HCT116 (cell line): ENCODE measurements at regions not wholly inside any gene's neighbourhood (a gene's known extent, or its start where the extent isn't known, plus 50 kb on each side); places are given as distances from the start of the nearest gene placed in this dataset.

Experiments used
- ATAC-seq: fragments of 200-7000 bp; cut with Tn5 transposase; 2 replicates; pipeline ENCODE4 v1.9.1; 2020; ENCODE audit warnings: mild to moderate bottlenecking, moderate library complexity
- BruUV-seq: library from RNA; stranded (reverse); fragments of 400-500 nt; replicated peaks from 2 replicates; lab custom pipeline; 2021; lab: Mats Ljungman, UMichigan
- CTCF ChIA-PET: fragments of 300-600 bp; sonication (Branson Sonifier 250); formaldehyde crosslinking; loops from one replicate; lab custom pipeline; 2021; ENCODE audit warnings: antibody characterized with exemption; lab: Charles Lee
- POLR2A ChIA-PET: fragments of 300-600, 350-600 bp; sonication (Branson Sonifier 250); formaldehyde crosslinking; loops from one replicate; lab custom pipeline; 2021; ENCODE audit warnings: antibody characterized with exemption; lab: Charles Lee
- RAD21 ChIA-PET, 2 experiments: fragments of 300-600 bp; sonication (Branson Sonifier 250); formaldehyde crosslinking; loops; one replicate each; lab custom pipeline; 2023; ENCODE audit warnings: low total read pairs in 2 of 2; ENCODE audit not compliant: uncharacterized antibody in 2 of 2, unreplicated experiment in 2 of 2, low non-redundant PET in 1 of 2; lab: Charles Lee
- DNase-seq: peaks from one replicate; pipeline ENCODE4 v3.0.0-alpha.2; 2010; ENCODE audit warnings: low read depth, low spot score
- H2AFZ ChIP-seq: fragments of 200-600 bp; shearing (Covaris generic), sonication (generic); 2 replicates; pipeline ENCODE4 v1.6.1; 2017; ENCODE audit warnings: low read depth, mixed run types, mixed read lengths, antibody characterized with exemption, low read length; ENCODE audit not compliant: poor library complexity, severe bottlenecking
- H3K27ac ChIP-seq: 2 replicates; pipeline ENCODE4 v1.5.1; 2012; ENCODE audit warnings: low read depth, low read length
- H3K27me3 ChIP-seq: fragments of 200-600 bp; sonication (generic); 2 replicates; pipeline ENCODE4 v1.6.1; 2016; ENCODE audit warnings: mixed run types, low read length, mixed read lengths; ENCODE audit not compliant: insufficient read depth
- H3K36me3 ChIP-seq, 2 experiments: fragments of 200-500 bp in 1 of 2; fragments of 200-600 bp in 1 of 2; sonication (Bioruptor generic) in 1 of 2; sonication (generic) in 1 of 2; 2 replicates each; pipeline versions ENCODE4 v1.5.1 to v1.6.1; 2014 to 2016; ENCODE audit warnings: low read length in 2 of 2, inconsistent platforms in 1 of 2, mixed read lengths in 1 of 2, mixed run types in 1 of 2; ENCODE audit not compliant: insufficient read depth in 2 of 2, control insufficient read depth in 1 of 2
- H3K4me1 ChIP-seq, 2 experiments: fragments of 200-600 bp in 1 of 2; sonication (generic) in 1 of 2; 2 replicates each; pipeline versions ENCODE4 v1.5.1 to v1.6.1; 2012 to 2017; ENCODE audit warnings: low read length in 2 of 2, inconsistent platforms in 1 of 2, mild to moderate bottlenecking in 1 of 2, mixed read lengths in 1 of 2, mixed run types in 1 of 2, moderate library complexity in 1 of 2; ENCODE audit not compliant: insufficient read depth in 2 of 2, control insufficient read depth in 1 of 2
- H3K4me2 ChIP-seq: fragments of 200-600 bp; sonication (generic); 2 replicates; pipeline ENCODE4 v1.6.1; 2017; ENCODE audit warnings: mixed run types, low read length, mixed read lengths
- H3K4me3 ChIP-seq, 2 experiments: fragments of 200-600 bp in 1 of 2; sonication (generic) in 1 of 2; replicated peaks in 1 of 2; 2 replicates each; pipeline ENCODE4 v1.5.1; 2011 to 2016; ENCODE audit warnings: low read length in 2 of 2, control low read depth in 1 of 2, low read depth in 1 of 2, mild to moderate bottlenecking in 1 of 2, mixed read lengths in 1 of 2, mixed run types in 1 of 2
- H3K79me2 ChIP-seq: fragments of 200-600 bp; sonication (generic); 2 replicates; pipeline ENCODE4 v1.6.1; 2017; ENCODE audit warnings: mild to moderate bottlenecking, mixed run types, low read length, moderate library complexity, mixed read lengths; ENCODE audit not compliant: insufficient read depth
- H3K9ac ChIP-seq: fragments of 200-600 bp; sonication (generic); 2 replicates; pipeline ENCODE4 v1.6.1; 2016; ENCODE audit warnings: low read length, mixed read lengths
- H3K9me2 ChIP-seq: fragments of 200-600 bp; sonication (generic), shearing (Covaris generic); 2 replicates; pipeline ENCODE4 v1.6.1; 2017; ENCODE audit warnings: mixed run types, mild to moderate bottlenecking, moderate library complexity; ENCODE audit not compliant: insufficient read depth
- H3K9me3 ChIP-seq, 2 experiments: fragments of 200-500 bp in 1 of 2; fragments of 200-600 bp in 1 of 2; sonication (Bioruptor generic) in 1 of 2; sonication (generic) in 1 of 2; 2 replicates each; pipeline ENCODE4 v1.6.1; 2014 to 2017; ENCODE audit warnings: low read length in 2 of 2, mixed read lengths in 2 of 2, inconsistent platforms in 1 of 2, low read depth in 1 of 2, mild to moderate bottlenecking in 1 of 2, mixed run types in 1 of 2, moderate library complexity in 1 of 2; ENCODE audit not compliant: control insufficient read depth in 1 of 2, insufficient read depth in 1 of 2
- H4K20me1 ChIP-seq: fragments of 200-600 bp; sonication (generic), shearing (Covaris generic); 2 replicates; pipeline ENCODE4 v1.6.1; 2017; ENCODE audit warnings: mixed run types, mild to moderate bottlenecking, moderate library complexity; ENCODE audit not compliant: insufficient read depth
- CBX3 ChIP-seq: IDR thresholded peaks from 2 replicates; pipeline ENCODE4 v1.6.1; 2012; ENCODE audit warnings: low read depth
- CEBPB ChIP-seq: IDR thresholded peaks from 2 replicates; pipeline ENCODE4 v1.6.1; 2012; ENCODE audit warnings: low read depth
- EGR1 ChIP-seq: IDR thresholded peaks from 2 replicates; pipeline ENCODE4 v1.6.1; 2012; ENCODE audit warnings: low read depth
- ELF1 ChIP-seq: IDR thresholded peaks from 2 replicates; pipeline ENCODE4 v1.6.1; 2012; ENCODE audit warnings: low read depth, borderline replicate concordance
- EZH2phosphoT487 ChIP-seq: fragments of 200-600 bp; IDR thresholded peaks from 2 replicates; pipeline ENCODE4 v1.6.1; 2018; ENCODE audit warnings: antibody characterized with exemption, borderline replicate concordance
- JUND ChIP-seq: IDR thresholded peaks from 2 replicates; pipeline ENCODE4 v1.6.1; 2012
- MAX ChIP-seq: IDR thresholded peaks from 2 replicates; pipeline ENCODE4 v1.6.1; 2012
- POLR2A ChIP-seq: IDR thresholded peaks from 2 replicates; pipeline ENCODE4 v1.7.0; 2011; ENCODE audit warnings: borderline replicate concordance; ENCODE audit not compliant: insufficient read depth, insufficient read length; ENCODE audit errors: extremely low read depth
- POLR2AphosphoS5 ChIP-seq: IDR thresholded peaks from 2 replicates; pipeline ENCODE4 v1.6.1; 2011; ENCODE audit warnings: mild to moderate bottlenecking, low read depth, low read length, moderate library complexity
- SIN3A ChIP-seq: IDR thresholded peaks from 2 replicates; pipeline ENCODE4 v1.6.1; 2012; ENCODE audit warnings: low read depth
- SP1 ChIP-seq: IDR thresholded peaks from 2 replicates; pipeline ENCODE4 v1.6.1; 2012; ENCODE audit warnings: low read depth
- TCF7L2 ChIP-seq: IDR thresholded peaks from 2 replicates; pipeline ENCODE4 v1.7.0; 2011; ENCODE audit warnings: borderline replicate concordance, inconsistent platforms; ENCODE audit not compliant: insufficient read depth, insufficient read length; ENCODE audit errors: extremely low read depth
- YY1 ChIP-seq: IDR thresholded peaks from 2 replicates; pipeline ENCODE4 v1.6.1; 2011; ENCODE audit warnings: low read length, low read depth, moderate library complexity, mild to moderate bottlenecking; ENCODE audit not compliant: insufficient replicate concordance; ENCODE audit errors: extremely low read depth
- ZBTB33 ChIP-seq: IDR thresholded peaks from 2 replicates; pipeline ENCODE4 v1.6.1; 2011; ENCODE audit warnings: mild to moderate bottlenecking, low read length, moderate library complexity; ENCODE audit not compliant: insufficient replicate concordance; ENCODE audit errors: extremely low read depth
- ZFX ChIP-seq: fragments of 450-650 bp; IDR thresholded peaks from 2 replicates; pipeline ENCODE4 v1.6.1; 2017
- intact Hi-C: fragments of 100-400 bp; cut with micrococcal nuclease; formaldehyde crosslinking; loops from 2 replicates; pipeline ENCODE4 v1.10.0; 2022
- TF ChIP-seq, protein P1 (sequence below): IDR thresholded peaks from 2 replicates; pipeline ENCODE4 v1.6.1; 2012; ENCODE audit warnings: low read depth
- TF ChIP-seq, protein P2 (sequence below): IDR thresholded peaks from 2 replicates; pipeline ENCODE4 v1.6.1; 2012

- TF ChIP-seq, protein P1, sequence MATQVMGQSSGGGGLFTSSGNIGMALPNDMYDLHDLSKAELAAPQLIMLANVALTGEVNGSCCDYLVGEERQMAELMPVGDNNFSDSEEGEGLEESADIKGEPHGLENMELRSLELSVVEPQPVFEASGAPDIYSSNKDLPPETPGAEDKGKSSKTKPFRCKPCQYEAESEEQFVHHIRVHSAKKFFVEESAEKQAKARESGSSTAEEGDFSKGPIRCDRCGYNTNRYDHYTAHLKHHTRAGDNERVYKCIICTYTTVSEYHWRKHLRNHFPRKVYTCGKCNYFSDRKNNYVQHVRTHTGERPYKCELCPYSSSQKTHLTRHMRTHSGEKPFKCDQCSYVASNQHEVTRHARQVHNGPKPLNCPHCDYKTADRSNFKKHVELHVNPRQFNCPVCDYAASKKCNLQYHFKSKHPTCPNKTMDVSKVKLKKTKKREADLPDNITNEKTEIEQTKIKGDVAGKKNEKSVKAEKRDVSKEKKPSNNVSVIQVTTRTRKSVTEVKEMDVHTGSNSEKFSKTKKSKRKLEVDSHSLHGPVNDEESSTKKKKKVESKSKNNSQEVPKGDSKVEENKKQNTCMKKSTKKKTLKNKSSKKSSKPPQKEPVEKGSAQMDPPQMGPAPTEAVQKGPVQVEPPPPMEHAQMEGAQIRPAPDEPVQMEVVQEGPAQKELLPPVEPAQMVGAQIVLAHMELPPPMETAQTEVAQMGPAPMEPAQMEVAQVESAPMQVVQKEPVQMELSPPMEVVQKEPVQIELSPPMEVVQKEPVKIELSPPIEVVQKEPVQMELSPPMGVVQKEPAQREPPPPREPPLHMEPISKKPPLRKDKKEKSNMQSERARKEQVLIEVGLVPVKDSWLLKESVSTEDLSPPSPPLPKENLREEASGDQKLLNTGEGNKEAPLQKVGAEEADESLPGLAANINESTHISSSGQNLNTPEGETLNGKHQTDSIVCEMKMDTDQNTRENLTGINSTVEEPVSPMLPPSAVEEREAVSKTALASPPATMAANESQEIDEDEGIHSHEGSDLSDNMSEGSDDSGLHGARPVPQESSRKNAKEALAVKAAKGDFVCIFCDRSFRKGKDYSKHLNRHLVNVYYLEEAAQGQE = no peak
- TF ChIP-seq POLR2A (no peak), ELF1 (no peak), CBX3 (no peak)
Observed at GRCh38 chr2:128580988-128581848, 262.6 kb upstream of the HS6ST1 start (continued).

DNA sequence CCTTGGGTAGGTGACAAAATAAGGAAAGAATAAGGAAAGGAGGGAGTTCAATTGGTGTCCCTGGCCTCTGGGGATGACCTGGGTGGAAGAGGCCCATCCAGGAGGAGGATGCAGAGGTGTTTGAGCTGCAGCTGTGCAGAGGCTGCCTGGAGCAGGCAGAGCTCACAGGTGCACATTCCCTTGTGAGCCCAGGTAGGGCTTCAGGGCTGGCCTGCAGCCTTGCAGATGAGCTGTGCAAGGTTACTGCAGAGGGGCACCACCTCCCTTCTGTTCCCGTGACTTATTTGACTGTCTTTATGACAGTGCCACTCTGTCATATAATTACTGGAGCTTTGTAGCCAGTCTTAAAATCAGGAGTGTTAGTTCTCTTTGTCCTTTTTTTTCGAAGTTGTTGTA, 263.2 kb upstream of the HS6ST1 start:
- no peak overlapping the region for H3K9ac ChIP-seq
- H3K27ac ChIP-seq = no peak overlapping the region
- ChIA-PET CTCF (no interaction called here), RAD21 (no interaction called here), POLR2A (no interaction called here)
- ATAC-seq = no peak
- no peaks in the 10 kb centered on the region for H3K9me2 ChIP-seq
- no TSS peak for BruUV-seq
- H3K79me2 ChIP-seq = no peaks in the 10 kb centered on the region
- no peak overlapping the region for H3K4me3 ChIP-seq
- no peaks in the 10 kb centered on the region for H3K4me1 ChIP-seq
- no peak overlapping the region for H3K4me2 ChIP-seq
- H2AFZ ChIP-seq = no peak overlapping the region
- H3K27me3 ChIP-seq = no peaks in the 10 kb centered on the region
- H4K20me1 ChIP-seq = no peaks in the 10 kb centered on the region
- TF ChIP-seq CBX3 (no peak), ZBTB33 (no peak), JUND (no peak), SP1 (no peak), MAX (no peak), POLR2AphosphoS5 (no peak), EGR1 (no peak), TCF7L2 (no peak), YY1 (no peak), SIN3A (no peak), CEBPB (no peak), ZFX (no peak), POLR2A (no peak), EZH2phosphoT487 (no peak)
- TF ChIP-seq, protein P2, sequence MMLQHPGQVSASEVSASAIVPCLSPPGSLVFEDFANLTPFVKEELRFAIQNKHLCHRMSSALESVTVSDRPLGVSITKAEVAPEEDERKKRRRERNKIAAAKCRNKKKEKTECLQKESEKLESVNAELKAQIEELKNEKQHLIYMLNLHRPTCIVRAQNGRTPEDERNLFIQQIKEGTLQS = no peak
- H3K9me3 ChIP-seq = peaks cover 0 to 4% of the 10 kb centered on the region in 2 experiments; a peak in 1 of 4 replicates
- no peaks in the 10 kb centered on the region for H3K36me3 ChIP-seq
- intact Hi-C loops = no loop called here
- no peak for DNase-seq
